HG03064 (cell line): ENCODE measurements at regions not wholly inside any gene's neighbourhood (a gene's known extent, or its start where the extent isn't known, plus 50 kb on each side); places are given as distances from the start of the nearest gene placed in this dataset.
"Not testable (repeated sequence)": the region's sequence is repeated elsewhere in the genome, so short reads cannot be mapped to it uniquely, and the experiment has no call there.

Experiments
- ATAC-seq: cut with Tn5 transposase; IDR thresholded peaks from one replicate; pipeline ENCODE4 v1.9.1; 2021; ENCODE audit warnings: low read depth; ENCODE audit not compliant: unreplicated experiment

DNA sequence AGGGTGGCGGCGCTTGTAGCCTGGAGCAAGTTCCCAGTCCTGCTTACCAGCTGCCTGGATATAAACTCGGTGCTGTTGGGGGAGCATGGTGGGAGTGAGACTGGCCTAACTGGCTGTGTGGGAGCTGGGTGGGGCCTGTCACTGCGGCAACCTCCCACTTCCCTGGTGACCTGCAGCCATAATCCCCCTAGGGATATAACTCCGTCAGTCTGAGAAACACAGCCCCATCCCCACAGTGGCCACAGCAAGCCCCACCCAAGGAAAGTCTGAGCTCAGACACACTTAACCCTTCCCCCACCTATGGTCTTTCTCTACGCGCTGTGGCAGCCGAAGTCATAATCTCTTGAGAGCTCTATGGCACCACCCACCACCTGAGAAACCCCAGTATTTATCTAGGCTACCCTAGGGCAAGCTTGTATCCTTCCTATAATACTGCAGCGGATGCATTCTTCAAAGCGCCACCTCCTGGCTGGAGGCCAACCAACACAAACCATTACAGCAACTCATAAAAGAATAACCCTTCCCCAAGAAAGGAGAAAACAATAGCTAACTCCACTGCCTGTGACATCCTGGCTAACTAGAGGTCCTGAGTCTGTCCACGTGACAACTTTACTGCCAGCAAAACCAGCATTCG lies 57.4 kb downstream of the ZNF648 start:
- ATAC-seq: no peak

DNA sequence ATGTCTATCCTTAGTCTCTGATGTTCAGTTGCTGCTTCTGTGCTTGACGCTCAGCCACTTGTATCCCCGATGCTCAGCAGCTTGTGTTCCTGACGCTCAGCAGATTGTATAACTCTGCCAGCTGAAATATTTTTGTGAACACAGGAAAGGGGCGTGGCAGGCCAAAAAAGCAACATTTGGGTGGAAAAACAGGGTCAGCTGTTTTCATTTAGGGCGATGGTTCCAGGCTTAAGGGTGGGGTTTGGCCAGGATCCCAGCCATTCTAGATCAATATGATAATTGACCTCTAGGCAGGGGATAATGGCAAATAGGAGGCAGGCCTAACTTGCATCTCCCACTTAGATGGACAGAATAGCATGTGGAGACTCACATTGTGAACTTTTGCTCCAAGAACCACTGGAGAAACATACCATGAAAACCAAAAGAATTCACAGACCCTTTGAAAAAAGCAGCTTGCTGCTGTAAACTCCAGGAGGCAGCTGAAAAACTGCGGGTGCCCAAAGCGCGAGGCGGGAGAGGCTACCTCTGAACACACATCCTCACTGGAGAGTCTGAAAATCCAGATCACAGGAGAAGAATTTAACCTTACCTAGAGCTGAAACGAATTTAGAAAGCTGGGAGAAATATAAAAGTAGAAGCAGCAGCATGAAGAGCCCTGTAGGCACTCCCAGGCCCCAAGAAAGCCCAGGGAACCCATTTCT lies 58.3 kb downstream of the ZNF648 start:
- no peak for ATAC-seq

DNA sequence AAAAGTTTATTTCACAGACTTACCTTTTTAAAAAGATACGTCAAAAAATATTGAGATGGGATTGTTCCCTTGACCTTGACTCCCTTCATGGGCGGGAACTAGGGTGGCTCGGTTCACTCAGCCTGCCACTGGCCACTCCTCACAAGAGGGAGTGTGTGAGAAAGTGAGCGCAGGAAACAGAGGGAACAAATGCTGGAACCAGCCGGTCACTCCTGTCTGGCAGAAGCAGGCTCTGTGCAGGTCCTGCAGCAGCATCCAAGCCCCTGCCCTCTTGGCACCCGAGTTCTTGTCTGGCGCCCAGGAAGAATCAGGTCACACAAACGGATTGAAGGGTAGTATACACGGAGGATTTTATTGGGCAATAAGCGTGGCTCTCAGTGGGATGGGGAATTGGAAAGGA lies 58.9 kb downstream of the ZNF648 start:
- ATAC-seq: no peak

DNA sequence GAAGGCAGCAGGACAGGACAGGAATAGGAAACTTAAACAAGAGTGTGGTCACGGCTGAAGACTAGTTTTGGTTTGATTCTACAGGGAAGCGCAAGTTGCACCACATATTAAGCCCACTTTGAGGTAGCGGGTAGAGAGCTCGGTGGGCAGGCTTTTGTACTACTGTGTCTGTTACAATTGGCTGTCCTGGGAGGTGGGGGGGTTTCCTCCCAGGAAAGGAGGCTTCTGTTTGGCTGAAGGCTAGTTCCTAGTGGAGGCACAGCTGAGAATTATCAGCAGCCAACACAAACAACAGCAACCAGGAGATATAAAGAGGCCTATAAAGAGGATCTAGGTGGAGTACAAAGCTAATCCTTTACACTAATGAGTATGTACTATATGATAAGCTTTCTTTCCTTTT lies 62.7 kb downstream of the ZNF648 start:
- no peak for ATAC-seq

DNA sequence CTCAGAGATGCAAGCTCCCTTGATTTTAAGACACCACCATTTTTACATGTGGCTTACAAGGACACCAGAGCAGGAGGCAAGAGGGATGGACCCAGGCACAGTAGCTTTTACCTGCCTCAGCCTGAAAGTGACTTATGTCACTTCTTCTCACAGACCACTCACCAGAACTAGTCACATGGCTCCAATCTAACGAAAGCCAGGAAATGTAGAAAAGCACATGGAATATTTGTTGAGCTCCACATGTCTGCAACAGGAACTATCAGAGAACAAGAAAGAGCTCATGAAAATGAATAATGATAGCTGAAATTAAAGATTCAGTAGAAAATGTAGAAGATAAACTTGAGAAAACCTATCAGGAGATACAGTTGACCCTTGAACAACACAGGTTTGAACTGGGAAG lies 69.4 kb downstream of the ZNF648 start:
- no peak for ATAC-seq

DNA sequence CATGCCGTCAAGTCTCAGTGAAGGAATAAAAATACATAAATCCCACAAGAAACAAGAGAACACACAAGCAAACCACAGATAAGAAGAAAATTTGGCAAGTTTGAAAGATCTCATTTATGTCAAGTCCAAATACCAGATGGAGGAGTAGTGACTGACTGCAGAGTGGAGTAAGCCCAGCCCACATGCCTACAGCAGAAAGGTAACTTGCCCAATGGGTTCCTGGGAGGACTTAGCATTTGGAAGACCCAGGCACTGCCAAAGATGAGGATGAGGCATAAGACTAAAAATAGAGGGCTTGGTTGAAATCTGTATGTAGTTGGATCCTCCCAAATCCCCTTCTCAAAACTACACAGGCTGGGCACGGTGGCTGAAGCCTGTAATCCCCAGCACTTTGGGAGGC lies 70.8 kb downstream of the ZNF648 start:
- no peak for ATAC-seq

DNA sequence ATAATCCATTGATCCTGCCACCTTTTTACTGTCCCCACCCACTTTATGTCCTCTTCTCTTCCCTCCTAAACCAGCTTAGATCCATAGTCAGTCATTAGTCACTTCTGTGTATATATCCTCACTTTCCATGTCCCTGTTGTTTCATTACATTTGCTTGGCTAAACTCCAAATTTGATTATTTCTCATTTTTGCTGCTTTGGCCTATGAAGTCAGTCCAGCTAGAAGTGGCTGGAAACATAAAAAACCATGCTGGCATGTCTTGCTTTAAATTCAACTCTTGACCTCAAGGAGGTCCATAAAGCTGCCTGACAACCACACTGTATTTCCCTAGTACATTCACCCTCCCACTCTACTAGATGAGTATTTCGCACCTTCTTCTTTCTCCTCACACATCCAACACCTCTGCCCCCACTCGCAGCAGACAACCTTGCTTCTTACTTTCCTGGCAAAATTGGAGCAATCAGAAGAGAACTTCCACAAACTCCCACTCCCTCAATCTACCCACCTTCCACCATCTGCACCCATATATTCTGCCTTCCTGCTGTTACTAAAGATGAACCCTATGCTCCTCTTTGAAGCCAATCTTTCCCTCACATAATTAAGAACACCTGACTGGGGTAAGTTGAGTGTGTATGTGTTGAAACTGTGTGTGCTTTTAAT lies 72.1 kb downstream of the ZNF648 start:
- no peak for ATAC-seq

DNA sequence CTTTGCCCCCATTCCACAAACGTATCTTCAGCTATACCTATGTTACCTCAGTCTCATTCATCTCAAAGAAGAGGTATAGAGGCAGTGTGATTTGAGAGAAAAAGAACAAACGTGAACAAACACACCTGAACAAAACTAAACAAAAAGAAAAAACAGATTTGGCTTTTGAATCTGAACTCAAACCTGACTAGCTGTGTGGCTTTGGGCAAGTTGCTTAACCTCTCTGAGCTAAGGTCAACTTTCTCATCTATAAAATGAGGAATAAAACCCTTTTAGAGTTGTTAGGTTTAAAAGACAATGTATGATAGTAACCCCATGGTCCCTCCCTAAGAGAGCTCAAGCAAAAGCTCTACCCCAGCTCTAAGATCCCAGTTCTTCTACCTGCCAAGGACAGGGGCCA lies 73.5 kb downstream of the ZNF648 start:
- no peak for ATAC-seq

DNA sequence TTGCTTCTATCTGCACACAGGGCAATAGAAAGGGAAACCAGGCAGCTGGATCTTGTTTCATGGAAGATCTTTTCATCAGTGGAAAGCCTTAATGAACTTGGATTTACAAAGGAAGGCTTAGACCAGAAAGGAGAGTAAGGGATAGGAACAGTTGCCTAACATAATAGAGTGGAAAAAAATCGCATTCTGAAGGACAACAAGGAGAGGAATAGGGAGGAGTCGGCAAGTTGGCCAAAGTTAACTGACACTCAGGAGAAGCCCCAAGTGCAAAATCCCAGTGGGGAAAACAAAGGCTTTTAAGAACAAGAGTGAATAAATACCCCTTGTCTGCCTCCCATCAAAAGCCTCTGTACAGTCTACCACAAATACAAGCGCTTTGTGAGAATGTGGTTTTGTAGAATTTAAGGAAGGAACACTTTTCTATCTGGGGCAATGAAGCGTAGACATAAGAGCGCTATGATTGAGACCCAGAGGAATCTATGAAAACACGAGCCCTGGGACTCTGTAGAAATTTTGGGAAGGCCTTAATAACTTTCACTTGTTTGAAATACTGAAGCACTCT lies 74.1 kb downstream of the ZNF648 start:
- no peak for ATAC-seq

DNA sequence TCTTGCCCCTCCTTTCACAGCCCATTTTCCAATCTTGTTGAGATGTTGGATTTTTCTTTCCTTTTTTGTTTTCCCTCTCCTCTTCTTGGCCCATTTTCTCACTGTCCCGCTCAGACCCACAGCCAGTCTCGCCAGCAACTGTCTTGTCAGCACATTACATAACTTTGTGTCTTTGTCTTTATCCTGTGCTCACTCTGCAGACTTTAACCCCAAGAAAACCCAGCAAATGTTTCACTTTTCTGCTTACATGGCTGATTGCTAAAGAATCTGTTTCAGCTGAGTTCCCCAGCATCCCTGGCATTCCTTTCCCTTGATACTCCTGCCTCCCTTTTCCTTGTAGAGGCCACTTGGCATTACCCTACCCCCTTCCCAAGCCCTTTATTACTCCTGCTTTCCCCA lies 74.6 kb downstream of the ZNF648 start:
- ATAC-seq: no peak

DNA sequence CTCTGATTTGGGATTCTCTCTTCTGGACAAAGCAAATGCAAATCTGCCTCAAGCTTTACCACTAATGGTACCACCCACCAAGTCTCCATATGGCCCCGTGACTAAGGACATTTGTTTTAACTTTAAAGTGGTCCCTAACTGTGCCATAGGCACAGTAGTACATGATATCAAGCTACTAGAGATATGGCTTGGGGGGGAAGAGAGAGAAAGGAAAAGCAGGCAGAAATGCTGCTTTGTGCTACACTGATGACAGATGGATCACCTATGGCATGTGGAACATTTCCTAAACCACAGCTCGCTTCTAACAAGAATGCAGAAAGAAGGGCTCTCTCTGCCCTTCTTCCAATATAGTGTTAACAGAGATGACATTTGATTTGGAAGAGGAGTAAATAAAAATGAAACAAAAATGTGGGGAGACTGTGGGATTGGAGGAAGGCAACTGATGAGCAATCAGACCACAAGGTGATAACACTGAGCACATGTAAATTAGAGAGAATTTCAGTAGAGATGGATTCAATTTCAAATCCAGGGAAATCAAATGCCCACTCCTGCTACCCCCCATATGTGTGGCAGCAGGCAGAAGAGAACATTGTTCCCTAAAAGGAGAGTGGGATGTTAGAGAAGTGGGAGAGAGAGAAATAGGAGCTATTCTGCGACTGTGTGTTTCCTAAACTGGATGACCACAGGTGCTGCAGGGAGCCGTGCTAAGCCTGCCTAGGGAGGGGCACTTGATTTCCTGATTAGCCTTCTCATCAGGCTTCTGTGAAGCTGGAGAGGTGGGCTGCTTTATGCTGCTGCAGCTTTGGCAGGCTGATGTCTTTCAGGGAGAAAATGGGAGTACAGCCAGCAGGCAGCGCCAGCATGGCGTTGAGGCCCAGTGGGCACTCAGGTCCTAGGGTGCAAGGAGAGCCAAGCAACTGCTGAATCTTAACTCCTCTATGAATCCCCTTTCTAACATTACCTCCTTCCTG lies 75.3 kb downstream of the ZNF648 start:
- ATAC-seq: no peak

DNA sequence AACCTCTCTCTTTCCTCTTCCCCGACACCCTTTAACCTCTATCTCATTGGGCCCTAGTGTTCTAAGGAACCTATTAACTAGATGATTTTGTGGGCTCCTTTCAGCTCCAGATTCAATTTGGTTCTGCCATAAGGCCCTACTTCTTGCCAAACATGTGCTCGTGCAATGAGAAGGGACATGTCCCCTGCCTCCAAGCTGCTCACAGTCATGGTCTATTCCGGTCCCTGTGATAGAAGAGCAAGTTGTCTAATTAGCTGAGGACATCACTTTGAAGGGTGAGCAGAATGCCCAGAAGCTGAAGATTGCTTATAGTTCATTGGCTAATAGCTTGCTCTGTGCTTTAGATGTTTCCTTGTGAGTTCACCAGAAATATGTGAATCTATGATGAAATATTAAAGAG lies 76.2 kb downstream of the ZNF648 start:
- no peak for ATAC-seq

DNA sequence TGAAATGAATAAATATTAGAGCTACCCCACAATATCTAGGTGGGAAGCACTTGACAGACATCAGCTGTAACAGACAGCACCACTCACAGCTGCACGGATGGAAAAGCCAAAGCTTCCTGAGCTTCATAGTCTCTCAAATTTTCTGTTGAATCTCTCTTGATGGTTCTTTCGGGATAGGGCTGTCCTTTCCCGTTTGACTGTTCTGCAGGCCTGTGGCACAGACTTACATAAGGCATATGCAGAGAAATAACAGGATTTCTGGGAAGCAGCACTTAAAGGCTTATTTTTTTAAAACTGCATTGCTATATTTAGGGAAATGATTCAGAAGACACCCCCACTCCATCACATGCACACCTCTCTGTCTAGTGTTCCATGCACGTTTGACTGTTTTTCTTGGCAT lies 77.5 kb downstream of the ZNF648 start:
- no peak for ATAC-seq

DNA sequence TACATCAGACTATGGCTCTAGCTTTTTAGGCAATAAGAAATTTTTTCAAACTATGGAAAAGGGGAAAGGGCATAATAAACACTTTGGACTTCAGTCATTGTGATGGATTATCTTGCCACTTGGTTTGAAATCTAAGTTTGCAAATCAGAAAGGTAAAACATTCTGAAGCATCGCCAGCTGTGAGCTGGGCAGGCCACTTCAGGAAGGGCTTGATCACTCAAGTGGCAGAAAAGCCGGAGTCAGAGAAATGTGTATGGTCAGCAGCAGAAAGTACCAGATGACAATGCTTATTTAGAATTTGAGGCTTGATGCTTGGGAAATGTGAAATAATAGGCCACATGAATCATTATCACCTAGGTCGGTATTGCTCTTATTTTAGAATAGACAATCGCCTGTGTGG lies 79.7 kb downstream of the ZNF648 start:
- ATAC-seq: no peak

DNA sequence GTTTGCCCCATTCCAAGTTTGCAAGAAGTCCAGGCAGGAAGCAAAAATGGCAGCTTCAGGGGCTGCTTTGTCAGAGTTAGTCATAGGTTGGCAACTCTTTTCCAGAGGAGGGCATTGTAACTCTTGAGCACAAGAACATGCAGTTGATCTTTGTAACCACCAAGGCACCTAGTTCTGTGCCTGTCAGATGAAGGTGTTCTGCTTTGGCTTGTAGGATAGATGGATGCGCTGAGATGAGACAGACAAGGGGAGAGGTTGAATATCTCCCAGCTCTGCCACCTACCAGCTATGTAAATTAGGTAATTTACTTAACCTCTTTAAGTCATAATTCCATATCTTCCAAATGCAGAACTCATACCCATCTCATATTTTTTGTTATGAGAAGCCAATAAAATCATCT lies 89.3 kb downstream of the ZNF648 start:
- ATAC-seq: no peak

DNA sequence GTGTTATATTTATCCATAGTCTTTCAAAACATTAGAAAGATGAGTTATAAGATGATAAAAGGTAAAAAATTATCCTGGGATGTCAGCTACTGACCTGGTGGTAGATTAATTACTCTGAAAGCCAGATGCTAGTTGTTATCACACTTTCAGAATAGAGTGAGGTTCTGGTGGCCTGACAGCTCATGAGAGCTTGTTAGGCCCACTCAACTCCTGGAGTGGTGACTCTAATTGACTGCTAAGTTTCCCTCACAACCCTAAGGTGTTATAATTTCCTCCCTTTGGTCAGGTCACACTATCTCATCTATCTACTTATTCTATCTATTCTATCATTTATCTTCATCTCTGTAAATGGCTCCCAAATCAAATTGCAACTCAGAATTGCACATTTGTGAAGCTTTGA lies 90.1 kb downstream of the ZNF648 start:
- ATAC-seq: no peak

DNA sequence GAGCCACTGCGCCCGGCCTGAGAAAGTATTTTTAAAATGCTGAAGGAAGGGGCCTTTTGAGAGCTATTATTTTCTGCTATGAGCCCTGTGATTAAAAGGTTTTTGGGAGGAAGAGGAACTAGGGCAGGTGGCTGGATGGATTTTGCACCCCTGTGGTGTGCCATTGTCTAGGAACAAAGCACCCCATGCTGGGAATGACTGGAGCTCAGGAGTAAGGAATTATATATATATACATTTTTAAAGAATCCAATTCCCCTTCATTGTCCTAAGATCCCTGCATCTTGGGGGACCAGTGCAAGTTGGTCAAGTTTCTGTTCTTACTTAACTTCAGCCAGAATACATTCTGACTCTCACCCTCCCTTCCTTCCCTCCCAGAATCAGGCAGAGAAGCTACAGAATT lies 91.6 kb downstream of the ZNF648 start:
- no peak for ATAC-seq

DNA sequence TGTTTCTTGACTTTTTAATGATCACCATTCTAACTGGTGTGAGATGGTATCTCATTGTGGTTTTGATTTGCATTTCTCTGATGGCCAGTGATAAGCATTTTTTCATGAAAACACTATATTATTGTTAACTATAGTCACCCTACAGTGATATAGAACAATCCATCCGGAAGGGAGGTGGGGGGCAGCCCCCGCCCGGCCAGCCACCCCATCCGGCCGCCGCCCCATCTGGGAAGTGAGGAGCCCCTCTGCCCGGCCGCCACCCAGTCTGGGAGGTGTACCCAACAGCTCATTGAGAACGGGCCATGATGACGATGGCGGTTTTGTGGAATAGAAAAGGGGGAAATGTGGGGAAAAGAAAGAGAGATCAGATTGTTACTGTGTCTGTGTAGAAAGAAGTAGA lies 106.8 kb downstream of the ZNF648 start:
- not testable (repeated sequence) for ATAC-seq

DNA sequence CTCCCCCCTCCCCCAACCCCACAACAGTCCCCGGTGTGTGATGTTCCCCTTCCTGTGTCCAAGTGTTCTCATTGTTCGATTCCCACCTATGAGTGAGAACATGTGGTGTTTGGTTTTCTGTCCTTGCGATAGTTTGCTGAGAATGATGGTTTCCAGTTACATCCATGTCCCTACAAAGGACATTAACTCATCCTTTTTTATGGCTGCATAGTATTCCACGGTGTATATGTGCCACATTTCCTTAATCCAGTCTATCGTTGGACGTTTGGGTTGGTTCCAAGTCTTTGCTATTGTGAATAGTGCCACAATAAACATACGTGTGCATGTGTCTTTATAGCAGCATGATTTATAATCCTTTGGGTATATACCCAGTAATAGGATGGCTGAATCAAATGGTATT lies 107.3 kb downstream of the ZNF648 start:
- not testable (repeated sequence) for ATAC-seq

DNA sequence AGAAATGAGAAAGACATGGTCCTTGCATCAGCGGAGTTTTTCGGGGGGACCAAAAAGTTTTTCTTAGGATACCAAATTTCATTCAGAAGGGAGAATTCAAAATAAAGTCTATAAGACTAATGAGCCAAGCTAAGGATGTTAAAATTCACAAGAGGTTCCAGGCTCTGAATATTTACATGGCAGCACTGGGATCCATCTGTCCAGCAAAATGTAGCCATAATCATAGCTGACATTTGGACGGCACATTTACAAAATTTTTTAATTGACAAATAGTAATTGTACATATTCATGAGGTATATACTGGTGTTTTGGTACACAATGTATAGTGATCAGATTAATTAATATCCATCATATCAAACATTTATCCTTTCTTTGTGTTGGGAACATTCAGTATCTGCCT lies 107.9 kb downstream of the ZNF648 start:
- ATAC-seq: no peak

DNA sequence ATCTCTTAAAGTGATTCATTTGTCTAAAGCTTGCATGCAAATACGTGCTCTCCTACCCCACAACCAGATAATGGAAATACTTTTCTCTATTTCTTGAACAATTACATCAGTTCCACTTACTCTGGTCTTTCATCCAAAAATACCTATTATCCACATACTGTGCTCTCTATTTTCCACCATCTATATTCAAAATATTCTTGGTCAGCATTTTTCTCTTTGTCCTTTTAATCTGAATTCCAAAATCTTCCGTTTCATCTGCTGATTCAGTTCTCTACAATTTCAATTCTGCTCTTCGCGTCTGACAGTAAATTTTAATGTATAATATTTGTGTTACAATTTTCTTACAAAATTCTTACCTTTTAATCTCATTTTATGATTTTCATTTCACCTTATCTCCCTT lies 110.3 kb downstream of the ZNF648 start:
- no peak for ATAC-seq
